ENCODE measurements at regions not wholly inside any gene's neighbourhood (a gene's known extent, or its start where the extent isn't known, plus 50 kb on each side); places are given as distances from the start of the nearest gene placed in this dataset.

- H3K9me3 ChIP-seq (ENCODE audit: control insufficient read depth in 1 of 2, insufficient read depth in 1 of 2, low read depth in 1 of 2, low read length in 2 of 2) = no peaks in the 10 kb centered on the region
- H4K20me1 ChIP-seq (ENCODE audit: insufficient read depth) = no peaks in the 10 kb centered on the region
- DNase-seq (ENCODE audit: low read depth, low spot score) = no peak
- H3K27me3 ChIP-seq (ENCODE audit: insufficient read depth, low read length) = no peaks in the 10 kb centered on the region
- ChIA-PET CTCF (no interaction called here), RAD21 (ENCODE audit: low non-redundant PET in 1 of 2, low total read pairs in 2 of 2, uncharacterized antibody in 2 of 2, unreplicated experiment in 2 of 2) (no interaction called here), POLR2A (interaction anchor here (0.8 to 1.5 kb wide), 4 partner anchors 9 to 187 kb away, joined by 3 to 6 read pairs (median 4); no protein-coding TSS in a partner anchor)
- peaks cover 22% of the 10 kb centered on the region; the same call in 1 of the 2 replicates for H3K79me2 ChIP-seq (ENCODE audit: insufficient read depth, low read length)
- peaks cover 36 to 75% of the 10 kb centered on the region in 2 experiments for H3K4me1 ChIP-seq (ENCODE audit: control insufficient read depth in 1 of 2, insufficient read depth in 2 of 2, low read length in 2 of 2)
- no peaks in the 10 kb centered on the region for H3K9me2 ChIP-seq (ENCODE audit: insufficient read depth)
- H3K36me3 ChIP-seq (ENCODE audit: control insufficient read depth in 1 of 2, insufficient read depth in 2 of 2, low read length in 2 of 2) = no peaks in the 10 kb centered on the region; a peak in 1 of 4 replicates
- no peak overlapping the region for H2AFZ ChIP-seq (ENCODE audit: low read depth, low read length, poor library complexity, severe bottlenecking)
- no peak overlapping the region for H3K4me3 ChIP-seq (replicated peaks in 1 of 2; ENCODE audit: low read depth in 1 of 2, low read length in 2 of 2)
- H3K9ac ChIP-seq (ENCODE audit: low read length) = peak overlapping the region; percentile 34
- BruUV-seq (replicated peaks) = no TSS peak
- intact Hi-C loops (cut with micrococcal nuclease) = no loop called here
- H3K4me2 ChIP-seq (ENCODE audit: low read length) = peak overlapping the region; percentile 16; the same call in 1 of the 2 replicates
- TF ChIP-seq ZFX (IDR thresholded peaks at IDR 0.05) = no peak
- no peak for TF ChIP-seq FOSL1 (IDR thresholded peaks at IDR 0.05; ENCODE audit: low read depth)
- TF ChIP-seq ATF3 (IDR thresholded peaks at IDR 0.05) = no peak
- TF ChIP-seq REST (IDR thresholded peaks at IDR 0.05; ENCODE audit: low read depth) = no peak
- TF ChIP-seq ZBTB33 (IDR thresholded peaks at IDR 0.05; ENCODE audit: extremely low read depth, insufficient replicate concordance, low read length) = no peak
- TF ChIP-seq SP1 (IDR thresholded peaks at IDR 0.05; ENCODE audit: low read depth) = no peak
- TF ChIP-seq ELF1 (IDR thresholded peaks at IDR 0.05; ENCODE audit: borderline replicate concordance, low read depth) = no peak
- peak; percentile 24 for TF ChIP-seq MAX (IDR thresholded peaks at IDR 0.05)
- no peak for TF ChIP-seq CTCF (IDR thresholded peaks at IDR 0.05 in 2 of 3, conservative IDR thresholded peaks at IDR 0.05 in 1 of 3; ENCODE audit: borderline replicate concordance in 1 of 3, insufficient read depth in 1 of 3, low read depth in 2 of 3, low read length in 2 of 3)
- H3K27ac ChIP-seq (ENCODE audit: low read depth, low read length) = peak overlapping the region; percentile 73
- no peak for ATAC-seq
Observed at GRCh38 chr12:65640489-65640901, 183.8 kb upstream of the HMGA2 start.

Measured in HCT116 (cell line).